Activated B cell treated with CpG ODN at 0.5 μM for 24 hours (primary cell): ENCODE measurements at regions not wholly inside any gene's neighbourhood (a gene's known extent, or its start where the extent isn't known, plus 50 kb on each side); places are given as distances from the start of the nearest gene placed in this dataset.

Experiments used
- ATAC-seq: fragments of 200-7000 bp; cut with Tn5 transposase; one replicate; pipeline ENCODE4 v1.10.0; 2021; ENCODE audit warnings: low read depth, mild to moderate bottlenecking, moderate library complexity
- CTCF ChIA-PET: fragments of 350-600 bp; sonication (Branson Sonifier 250); formaldehyde crosslinking; loops from one replicate; lab custom pipeline; 2021; ENCODE audit warnings: antibody characterized with exemption; lab: Charles Lee
- POLR2A ChIA-PET: fragments of 350-600 bp; sonication (Branson Sonifier 250); formaldehyde crosslinking; loops from one replicate; lab custom pipeline; 2021; ENCODE audit warnings: antibody characterized with exemption; lab: Charles Lee
- DNase-seq: peaks from one replicate; pipeline ENCODE4 v3.0.0; 2022
- H3K27ac Mint-ChIP-seq: one replicate; pipeline ENCODE4 v1.8.0; 2020; ENCODE audit warnings: mixed read lengths
- H3K27me3 Mint-ChIP-seq: one replicate; pipeline ENCODE4 v1.8.0; 2021; ENCODE audit warnings: mixed read lengths
- H3K36me3 Mint-ChIP-seq: one replicate; pipeline ENCODE4 v1.8.0; 2021; ENCODE audit warnings: low read depth, mixed read lengths
- H3K4me1 Mint-ChIP-seq: one replicate; pipeline ENCODE4 v1.8.0; 2021; ENCODE audit warnings: mixed read lengths
- H3K4me3 Mint-ChIP-seq: one replicate; pipeline ENCODE4 v1.8.0; 2020; ENCODE audit warnings: mild to moderate bottlenecking, mixed read lengths
- H3K9me3 Mint-ChIP-seq: one replicate; pipeline ENCODE4 v1.8.0; 2020; ENCODE audit warnings: mixed read lengths
- CTCF ChIP-seq: fragments of 200-600 bp; IDR thresholded peaks from one replicate; pipeline ENCODE4 v1.8.0; 2022; ENCODE audit warnings: antibody characterized with exemption, mild to moderate bottlenecking
- intact Hi-C: fragments of 100-400 bp; cut with micrococcal nuclease; formaldehyde crosslinking; loops from one replicate; pipeline ENCODE4 v1.15.1; 2024

- TF ChIP-seq CTCF, result no peak
- H3K27ac Mint-ChIP-seq, result no peak overlapping the region
- POLR2A ChIA-PET, result no interaction called here
- H3K4me1 Mint-ChIP-seq, result no peaks in the 10 kb centered on the region
- H3K27me3 Mint-ChIP-seq, result no peaks in the 10 kb centered on the region
- ATAC-seq, result no peak
- CTCF ChIA-PET, result no interaction called here
- intact Hi-C loops, result no loop called here
- no peaks in the 10 kb centered on the region for H3K36me3 Mint-ChIP-seq
- no peak overlapping the region for H3K4me3 Mint-ChIP-seq
- H3K9me3 Mint-ChIP-seq, result peaks cover 17% of the 10 kb centered on the region
- DNase-seq, result no peak
These were observed 1072.1 kb downstream of the JRKL start for GRCh38 chr11:97461934-97462333.

- no peaks in the 10 kb centered on the region for H3K36me3 Mint-ChIP-seq
- no peaks in the 10 kb centered on the region for H3K27me3 Mint-ChIP-seq
- DNase-seq (no peak), ATAC-seq (no peak)
- intact Hi-C loops, result no loop called here
- peaks cover 17% of the 10 kb centered on the region for H3K9me3 Mint-ChIP-seq
- no peak overlapping the region for H3K27ac Mint-ChIP-seq
- CTCF ChIA-PET, result no interaction called here
- no peak overlapping the region for H3K4me3 Mint-ChIP-seq
- POLR2A ChIA-PET, result no interaction called here
- TF ChIP-seq CTCF, result no peak
- no peaks in the 10 kb centered on the region for H3K4me1 Mint-ChIP-seq
These were observed 1074.1 kb downstream of the JRKL start for GRCh38 chr11:97463891-97464290.

GRCh38 chr11:97471480-97471879, 1081.7 kb downstream of the JRKL start:
- DNase-seq (no peak), ATAC-seq (no peak)
- CTCF ChIA-PET, result no interaction called here
- H3K27ac Mint-ChIP-seq, result no peak overlapping the region
- no peak for TF ChIP-seq CTCF
- H3K27me3 Mint-ChIP-seq, result no peaks in the 10 kb centered on the region
- no peaks in the 10 kb centered on the region for H3K36me3 Mint-ChIP-seq
- POLR2A ChIA-PET, result no interaction called here
- no peak overlapping the region for H3K4me3 Mint-ChIP-seq
- intact Hi-C loops, result no loop called here
- no peaks in the 10 kb centered on the region for H3K4me1 Mint-ChIP-seq
- peaks cover 21% of the 10 kb centered on the region for H3K9me3 Mint-ChIP-seq

- Mint-ChIP-seq H3K36me3 (no peaks in the 10 kb centered on the region), H3K4me3 (no peak overlapping the region), H3K9me3 (peaks cover 13% of the 10 kb centered on the region), H3K27me3 (no peaks in the 10 kb centered on the region), H3K27ac (no peak overlapping the region), H3K4me1 (no peaks in the 10 kb centered on the region)
- intact Hi-C loops, result no loop called here
- DNase-seq (no peak), ATAC-seq (no peak)
- no peak for TF ChIP-seq CTCF
- CTCF ChIA-PET, result no interaction called here
- POLR2A ChIA-PET, result no interaction called here
These were observed 1097.6 kb downstream of the JRKL start for GRCh38 chr11:97487387-97487786.

GRCh38 chr11:97498891-97499290, 1109.1 kb downstream of the JRKL start:
- intact Hi-C loops, result no loop called here
- Mint-ChIP-seq H3K36me3 (no peaks in the 10 kb centered on the region), H3K4me1 (no peaks in the 10 kb centered on the region), H3K4me3 (no peak overlapping the region), H3K27ac (no peak overlapping the region), H3K27me3 (no peaks in the 10 kb centered on the region), H3K9me3 (peaks cover 15% of the 10 kb centered on the region)
- no peak for TF ChIP-seq CTCF
- POLR2A ChIA-PET, result no interaction called here
- ATAC-seq (no peak), DNase-seq (no peak)
- CTCF ChIA-PET, result no interaction called here
